Lung microvascular endothelial cell (primary cell): ENCODE measurements at regions not wholly inside any gene's neighbourhood (a gene's known extent, or its start where the extent isn't known, plus 50 kb on each side); places are given as distances from the start of the nearest gene placed in this dataset.

Source experiments
- DNase-seq, 2 donors: peaks; one replicate each; pipeline versions ENCODE4 v3.0.0 to v3.0.0-alpha.2; 2010; ENCODE audit warnings: low read depth in 2 of 2

DNA sequence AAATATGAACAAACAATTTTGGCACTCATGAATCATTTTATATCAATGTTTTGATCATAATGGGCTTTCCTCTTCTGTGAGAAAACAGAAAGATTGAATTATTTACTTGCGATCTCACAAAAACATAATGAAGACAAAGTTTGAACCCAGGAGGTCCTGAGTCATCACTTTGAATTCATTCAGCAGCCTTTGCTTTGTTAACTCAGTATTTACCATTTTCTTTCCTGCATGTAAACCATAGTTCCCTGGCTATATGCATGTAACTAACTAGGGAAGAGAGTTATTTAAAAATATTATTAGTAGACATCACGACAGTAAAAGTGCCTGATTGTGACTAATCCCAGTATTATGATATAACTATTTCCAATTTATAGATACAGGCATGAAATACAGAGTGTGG is 1026.2 kb downstream of the PLOD2 start:
- DNase-seq: no peak

DNA sequence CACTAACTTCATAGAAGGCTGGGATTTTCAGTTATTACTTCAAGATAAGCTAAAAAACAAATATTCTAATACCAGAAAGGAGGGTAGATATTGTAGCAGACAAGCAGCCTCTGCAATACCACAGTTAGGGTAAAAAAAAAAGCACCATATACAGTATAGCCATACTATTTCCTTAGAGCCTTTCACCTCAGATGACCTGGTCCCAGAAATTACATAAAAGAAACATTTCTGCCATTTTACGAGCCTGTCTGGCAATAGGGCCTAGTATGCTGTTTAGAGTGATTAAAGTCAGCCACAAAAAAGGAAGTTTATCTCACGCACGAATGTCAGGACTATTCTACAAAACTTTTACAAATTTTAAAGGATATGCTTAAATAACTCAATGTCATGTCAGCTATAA is 1016.6 kb downstream of the PLOD2 start:
- DNase-seq: no peak

DNA sequence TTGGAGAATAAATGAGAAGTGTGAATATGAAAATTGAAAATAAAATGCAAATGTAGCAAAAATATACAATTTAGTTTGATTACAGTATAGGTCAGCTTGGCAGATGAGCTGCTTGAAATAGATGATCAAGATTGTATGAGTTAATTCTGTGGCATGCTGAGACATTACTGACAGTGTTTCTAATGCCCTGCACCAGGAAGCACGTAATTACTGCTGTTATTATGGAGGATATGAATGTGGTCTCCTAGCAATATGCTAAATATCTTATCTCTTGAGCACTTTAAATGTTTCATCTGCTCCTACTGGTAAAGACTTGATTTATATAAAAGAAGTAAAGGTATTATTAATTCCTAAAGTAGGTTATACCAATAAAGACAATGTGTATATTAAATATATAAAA is 1015.5 kb downstream of the PLOD2 start:
- DNase-seq: peak in 1 of 2 donors; percentile 28

DNA sequence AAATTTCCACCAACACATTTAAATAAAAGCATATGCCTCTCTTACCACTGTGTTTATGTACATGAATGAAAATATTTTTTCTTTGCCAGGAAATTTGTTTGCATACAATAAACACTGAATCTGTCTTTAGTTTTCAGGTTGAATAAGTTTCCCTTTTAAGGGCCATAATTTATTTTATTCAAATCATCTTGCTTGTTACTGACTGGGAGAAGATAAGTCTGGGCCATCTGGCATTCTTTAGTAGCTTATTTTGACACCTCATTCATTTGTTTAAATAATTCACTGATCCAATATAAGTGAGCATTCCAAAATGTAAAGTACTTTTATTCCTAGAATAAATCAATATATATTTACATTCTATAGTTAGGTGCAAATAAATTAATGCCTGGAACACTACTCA is 1001.3 kb downstream of the PLOD2 start:
- DNase-seq: no peak

DNA sequence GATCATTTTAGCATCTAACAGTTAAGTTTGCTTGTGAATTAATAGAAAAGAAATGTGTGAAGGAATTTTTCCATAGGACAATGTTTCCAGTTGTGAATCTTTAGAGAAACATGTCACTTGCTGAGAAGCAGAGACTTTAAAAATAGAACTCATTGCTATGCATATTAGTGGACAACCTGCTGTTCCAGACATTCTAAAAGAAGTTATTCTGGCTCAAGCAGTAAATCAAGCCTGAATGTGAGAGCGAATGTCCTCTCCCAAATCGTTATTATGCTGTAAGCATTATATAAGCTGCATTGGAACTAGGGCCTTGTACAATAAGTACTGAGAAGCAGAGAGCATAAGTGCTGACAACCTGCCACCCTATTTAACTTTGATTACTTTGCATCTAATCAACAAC is 990.9 kb downstream of the PLOD2 start:
- no peak for DNase-seq

DNA sequence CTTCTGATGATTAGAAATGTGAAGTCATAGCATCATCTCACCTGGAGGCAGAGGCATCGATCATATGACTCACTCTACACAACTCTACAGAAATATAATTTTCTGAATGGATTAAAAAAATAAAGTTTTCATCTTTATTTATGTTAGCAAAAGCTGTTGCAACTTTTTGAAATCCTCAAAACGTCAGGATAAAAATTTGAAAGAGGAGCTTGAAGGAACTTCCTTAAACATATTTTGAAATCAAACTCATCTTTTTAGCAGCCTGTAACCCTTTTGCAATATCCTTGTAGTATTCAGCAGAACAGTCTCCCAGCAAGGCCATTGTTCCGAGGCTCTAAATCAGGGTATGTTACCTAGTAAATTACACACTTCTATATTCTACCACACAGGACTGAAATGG is 985.4 kb downstream of the PLOD2 start:
- DNase-seq: no peak

DNA sequence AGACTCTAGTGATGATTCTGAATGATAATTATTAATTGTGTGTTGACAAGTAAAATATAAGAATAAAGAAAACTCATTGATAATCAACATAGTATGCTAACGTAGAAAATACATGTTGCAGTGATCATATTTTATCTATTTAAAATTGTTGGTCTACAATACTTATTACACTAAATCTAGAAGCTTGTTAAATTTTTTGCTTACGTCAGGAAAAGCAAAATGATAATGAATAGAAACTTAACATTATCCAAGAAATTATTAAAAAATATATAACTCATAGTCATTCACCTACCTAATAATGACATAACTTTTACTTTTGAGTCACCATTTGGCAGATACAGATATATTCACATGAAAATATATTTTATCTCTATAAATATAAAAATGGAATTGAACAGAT is 984.1 kb downstream of the PLOD2 start:
- no peak for DNase-seq

DNA sequence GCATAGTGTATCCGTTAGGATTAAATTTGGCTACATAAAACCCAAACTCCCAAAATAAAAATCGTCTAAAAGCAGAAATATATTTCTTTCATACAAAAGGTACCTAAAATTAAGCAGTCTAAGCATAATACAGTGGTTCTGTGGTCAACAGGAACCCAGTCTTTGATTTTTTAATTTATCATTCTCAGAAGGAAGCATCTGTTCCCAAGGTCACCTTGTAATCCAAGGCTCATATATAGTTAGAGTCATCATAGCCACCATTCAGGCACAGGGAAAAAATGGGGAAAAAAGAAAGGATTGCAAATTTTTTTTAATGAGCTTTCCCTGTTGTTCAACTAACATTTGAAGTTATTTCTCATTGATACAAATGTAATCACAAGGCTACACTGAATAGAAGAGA is 983.2 kb downstream of the PLOD2 start:
- DNase-seq: no peak

DNA sequence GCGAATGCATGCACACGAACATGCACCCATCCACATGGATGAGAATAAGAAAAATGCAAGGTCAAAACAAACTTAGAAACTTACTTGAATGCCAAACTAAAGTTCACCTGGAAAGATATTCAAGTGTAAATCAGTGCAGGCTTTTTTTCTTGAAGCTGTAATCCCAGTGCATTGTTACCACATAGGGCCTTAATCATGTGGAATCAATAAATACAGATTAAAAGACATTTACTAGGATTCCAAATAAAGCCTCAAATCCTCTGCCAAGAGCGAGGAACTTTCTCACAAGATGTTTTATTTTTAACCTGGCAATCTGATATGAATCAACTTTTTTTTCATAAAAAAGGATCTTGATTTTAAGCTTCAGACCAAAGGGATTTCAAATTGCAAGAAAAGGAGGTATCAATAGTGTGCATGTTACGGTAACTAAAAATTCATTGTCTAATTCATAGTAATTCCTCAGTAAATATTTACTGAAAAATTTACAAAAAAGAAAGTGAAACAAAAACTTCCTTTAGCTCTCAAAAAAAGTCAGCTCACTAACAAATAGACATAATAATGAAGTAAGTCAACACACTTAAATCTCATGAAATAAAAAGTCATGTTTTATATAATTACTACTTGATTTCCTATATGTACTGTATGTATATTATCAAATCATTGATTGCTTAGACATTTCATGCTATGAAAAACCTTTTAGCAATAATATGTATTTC is 978.6 kb downstream of the PLOD2 start:
- peak in 1 of 2 donors; percentile 1 for DNase-seq

DNA sequence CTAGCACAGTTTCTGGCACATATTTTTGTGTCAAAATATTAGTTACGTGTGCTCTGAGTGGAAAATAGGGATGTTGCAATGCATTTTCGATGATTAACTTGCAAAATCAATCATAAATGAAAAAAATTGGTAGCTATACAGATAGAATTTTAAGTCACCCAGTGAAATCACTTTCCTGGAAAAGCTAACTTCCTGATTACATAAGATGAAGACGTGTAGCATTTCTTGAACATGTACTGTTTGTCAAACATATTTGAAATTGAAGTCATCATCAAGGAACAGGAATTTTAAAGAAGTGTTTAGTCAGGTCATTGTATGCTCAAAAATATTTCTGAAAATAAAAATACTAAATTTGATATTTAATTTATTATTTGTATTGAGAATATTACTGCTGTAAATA is 977.7 kb downstream of the PLOD2 start:
- peak in 1 of 2 donors; percentile 58 for DNase-seq

DNA sequence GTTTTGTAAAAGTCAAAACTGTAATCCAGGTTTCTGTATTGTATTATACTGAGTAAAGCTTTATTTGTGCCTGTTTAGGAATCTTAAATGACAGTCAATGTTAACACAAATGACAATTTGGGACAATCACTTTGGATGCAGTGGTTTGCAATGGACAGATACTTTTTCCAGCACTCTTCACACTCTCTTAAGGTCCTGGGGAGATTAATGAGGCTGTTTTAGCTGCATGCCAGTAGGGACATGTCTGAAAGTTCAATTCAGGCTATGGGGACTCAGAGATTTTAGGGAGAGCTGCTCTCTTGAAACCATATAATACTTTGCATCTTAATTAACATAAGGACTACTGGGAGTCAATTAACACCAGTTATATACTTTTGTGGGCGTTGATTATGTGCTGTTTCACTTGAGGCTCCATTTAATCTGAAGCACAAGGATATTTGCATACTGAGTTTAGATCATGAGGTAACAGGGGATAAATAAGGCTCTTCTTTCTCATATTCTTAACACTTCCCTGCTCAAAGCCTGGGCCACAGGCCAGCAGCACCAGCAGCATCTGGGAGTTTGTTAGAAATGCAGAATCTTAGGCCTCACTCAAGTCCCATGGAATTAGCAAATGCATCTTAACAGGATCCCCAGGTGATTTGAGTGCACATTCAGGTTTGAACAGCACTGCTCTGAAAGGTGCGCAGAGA is 972.8 kb downstream of the PLOD2 start:
- DNase-seq: no peak

DNA sequence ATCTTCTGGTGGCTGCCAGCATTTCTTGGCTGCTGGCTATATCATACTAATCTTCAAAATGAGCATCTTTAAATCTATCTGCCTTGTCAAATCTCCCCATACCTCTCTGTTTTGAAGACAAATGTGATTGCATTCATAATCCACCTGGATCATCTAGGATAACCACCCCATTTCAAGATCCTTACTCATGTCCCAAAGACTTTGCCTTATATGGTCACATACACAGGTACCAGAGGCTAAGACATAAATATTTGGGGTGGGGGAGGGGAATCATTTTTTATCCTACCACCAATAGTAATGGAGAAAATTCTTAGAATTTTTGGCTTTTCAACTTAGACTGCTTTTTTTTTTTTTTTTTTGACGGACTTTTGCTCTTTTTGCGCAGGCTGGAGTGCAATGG is 970.8 kb downstream of the PLOD2 start:
- DNase-seq: no peak

DNA sequence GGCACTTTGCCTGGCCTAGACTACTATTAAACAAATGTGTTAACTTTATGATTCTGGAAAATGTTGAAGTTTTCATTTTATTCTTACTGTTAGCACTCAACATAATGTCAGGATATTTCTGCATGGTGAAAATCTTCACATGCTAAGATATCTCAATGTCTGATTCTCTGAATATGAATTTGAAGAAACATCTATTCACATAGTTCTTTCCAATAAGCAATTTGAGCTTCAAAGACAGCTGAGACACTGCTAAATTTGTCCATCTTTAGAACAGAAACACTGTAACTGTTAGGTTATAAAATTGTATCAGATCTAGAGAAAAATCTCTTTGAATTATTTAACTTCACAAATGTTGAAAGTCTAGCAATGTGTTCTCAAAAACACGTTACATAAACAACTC is 970.2 kb downstream of the PLOD2 start:
- no peak for DNase-seq

DNA sequence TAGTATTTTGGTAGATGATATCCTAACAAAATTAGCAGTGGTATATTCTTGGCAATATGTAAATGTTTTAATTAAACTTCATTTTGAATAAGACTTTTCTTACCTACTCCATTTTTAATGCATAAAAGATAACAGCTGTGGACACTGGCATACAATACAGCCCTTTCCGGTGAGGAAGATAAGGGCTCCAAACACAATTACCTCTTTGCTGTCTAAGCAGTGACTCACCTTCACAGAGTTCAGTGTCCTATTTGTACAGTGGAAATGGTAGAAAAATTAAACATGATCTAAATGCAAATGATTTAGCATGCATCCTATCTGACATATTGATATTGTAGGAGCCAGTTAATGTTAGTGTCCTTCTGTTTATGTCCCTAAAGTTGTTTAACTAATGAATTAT is 969.4 kb downstream of the PLOD2 start:
- DNase-seq: peak; percentile 36 to 69

DNA sequence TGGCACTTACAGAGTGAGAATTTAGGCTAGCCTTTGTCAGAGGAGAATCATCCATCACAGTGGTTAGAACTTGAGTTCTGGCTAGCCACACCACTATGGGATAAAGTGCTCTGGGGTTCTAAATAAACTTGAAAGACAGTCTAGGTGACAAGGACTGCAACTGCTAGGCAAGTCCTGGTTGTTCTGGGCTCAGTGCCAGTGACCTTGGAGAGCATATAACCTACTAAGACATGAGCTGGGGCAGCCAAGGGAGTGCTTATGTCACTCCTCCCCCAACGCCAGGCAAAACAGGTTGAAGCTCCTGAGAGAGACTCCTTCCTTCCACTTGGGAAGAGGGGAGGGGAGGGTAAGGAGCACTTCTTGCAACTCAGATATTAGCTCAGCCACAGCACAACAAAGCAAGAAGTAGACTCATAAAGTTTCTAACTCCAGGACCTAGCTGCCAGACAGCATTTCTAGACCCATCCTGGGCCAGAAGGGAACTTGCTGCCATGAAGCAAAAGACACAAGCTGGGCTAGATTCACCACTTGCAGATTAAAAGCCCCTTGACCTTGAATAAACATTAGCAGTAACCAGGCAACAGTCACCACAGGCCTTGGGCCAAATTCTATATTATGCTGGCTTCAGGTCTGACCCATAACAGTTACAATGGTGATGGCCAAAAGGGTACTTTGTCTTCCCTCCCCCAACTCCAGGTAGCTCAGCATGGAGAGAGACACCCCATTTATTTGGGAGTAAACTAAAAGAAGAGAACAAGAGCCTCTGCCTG is 963.7 kb downstream of the PLOD2 start:
- no peak for DNase-seq

DNA sequence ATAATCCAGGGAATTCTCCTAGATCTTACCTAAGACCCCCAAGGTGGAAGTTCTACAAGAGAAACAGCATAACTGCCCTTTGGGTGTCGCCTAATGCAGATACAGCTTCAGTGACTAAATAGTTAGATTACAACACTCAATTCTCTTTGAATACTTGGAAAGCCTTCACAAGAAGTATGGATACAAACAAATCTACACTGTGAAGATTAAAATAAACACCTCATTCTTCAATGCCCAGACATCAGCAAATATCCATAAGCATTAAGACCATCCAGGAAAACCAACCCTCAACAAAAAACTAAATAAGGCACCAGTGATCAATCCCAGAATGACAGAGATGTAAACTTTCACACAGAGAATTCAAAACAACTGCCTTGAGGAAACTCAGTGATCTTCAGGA is 963.2 kb downstream of the PLOD2 start:
- no peak for DNase-seq

DNA sequence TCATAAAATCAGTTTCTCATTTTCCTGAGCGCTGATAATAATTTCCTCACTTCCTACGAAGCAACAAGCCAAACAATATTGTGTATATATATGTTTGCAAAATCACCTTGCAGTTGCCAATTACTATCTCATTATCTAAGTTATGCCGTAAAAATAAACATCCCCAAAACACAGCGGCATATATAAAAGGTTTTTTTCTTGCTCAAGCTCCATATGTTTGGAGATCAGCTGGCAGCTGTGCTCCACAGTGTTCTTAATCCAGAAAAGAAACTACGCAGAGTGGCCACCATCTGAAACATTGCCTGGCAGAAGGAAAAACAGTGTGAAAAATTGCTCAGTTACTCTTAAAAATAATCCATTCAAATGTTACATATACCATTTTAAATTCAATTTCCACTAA is 951.4 kb downstream of the PLOD2 start:
- peak in 1 of 2 donors; percentile 2 for DNase-seq

DNA sequence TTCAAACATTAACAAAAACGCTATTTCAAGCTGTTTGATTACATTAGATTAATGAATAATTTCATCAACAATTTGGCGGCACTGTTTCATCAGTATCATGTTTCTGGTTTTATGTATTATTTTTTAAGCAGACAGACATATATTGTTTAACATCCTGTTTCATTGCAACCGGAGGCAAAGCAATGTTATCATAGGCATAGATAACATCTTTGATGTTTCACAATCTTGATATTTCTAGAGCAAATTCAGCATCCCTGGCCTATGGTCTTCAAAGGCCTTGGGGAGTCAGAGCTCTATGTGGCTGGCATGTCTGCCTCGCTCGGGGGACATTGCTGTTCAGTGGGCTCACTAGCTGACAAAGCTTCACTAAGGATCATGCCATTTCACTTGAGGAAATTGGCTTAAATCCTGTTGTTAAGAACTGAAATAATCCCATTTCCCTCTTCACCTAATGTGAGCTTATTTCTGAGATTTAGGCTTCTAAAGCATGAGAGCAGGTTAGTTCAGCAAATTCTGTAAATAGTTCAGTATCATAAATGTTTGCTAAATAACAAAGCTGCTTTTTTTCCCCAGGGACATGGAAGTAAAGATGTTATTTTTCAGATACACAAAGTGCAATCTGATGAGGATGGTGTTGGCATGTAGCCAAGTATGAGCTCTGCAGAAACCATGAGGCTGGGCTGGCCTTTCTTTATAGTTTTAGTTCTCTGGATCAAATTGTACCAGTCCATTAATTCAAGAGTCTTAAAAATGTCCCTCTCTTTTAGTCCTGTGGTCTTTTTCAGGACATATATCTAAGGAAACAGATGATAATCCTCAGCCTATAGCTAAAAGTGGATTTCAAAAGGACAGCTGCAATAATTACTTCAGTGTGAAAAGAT is 941.4 kb downstream of the PLOD2 start:
- DNase-seq: peak in 1 of 2 donors; percentile 14

DNA sequence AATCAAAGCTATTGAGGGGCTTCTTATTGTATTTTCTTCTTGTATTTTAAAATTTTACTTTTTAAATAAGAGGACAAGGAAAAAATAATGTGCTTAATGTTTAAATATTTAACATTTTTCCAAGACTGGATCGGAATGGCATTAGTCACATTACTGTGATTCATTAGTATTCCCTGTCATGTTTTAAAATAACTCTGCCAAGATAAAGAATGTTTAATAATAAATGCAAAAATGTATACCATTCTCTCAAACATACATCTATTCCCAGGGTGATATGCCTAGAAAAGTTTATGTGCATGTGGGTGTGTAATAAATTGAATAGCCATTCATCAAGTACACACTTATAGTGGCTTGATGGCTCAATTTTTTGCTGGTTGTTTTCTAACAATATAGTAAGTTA is 936.1 kb downstream of the PLOD2 start:
- DNase-seq: no peak

DNA sequence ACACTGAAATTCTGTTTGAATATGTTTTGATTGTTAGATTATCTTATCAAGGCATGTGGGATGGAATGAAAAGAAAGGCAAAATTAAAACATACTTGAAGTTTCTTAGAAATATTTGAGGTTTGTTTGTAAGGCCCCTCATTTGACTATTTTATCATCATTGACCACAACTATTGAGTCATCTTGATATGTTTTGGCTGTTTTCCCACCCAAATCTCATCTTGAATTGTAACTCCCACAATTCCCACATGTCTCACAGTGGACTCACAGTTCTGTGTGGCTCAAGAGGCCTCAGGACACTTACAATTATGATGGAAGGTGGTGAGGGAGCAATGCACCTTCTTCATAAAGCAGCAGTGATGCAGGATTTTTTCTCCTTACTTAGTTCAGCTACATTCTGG is 917.1 kb downstream of the PLOD2 start:
- peak in 1 of 2 donors; percentile 10 for DNase-seq

DNA sequence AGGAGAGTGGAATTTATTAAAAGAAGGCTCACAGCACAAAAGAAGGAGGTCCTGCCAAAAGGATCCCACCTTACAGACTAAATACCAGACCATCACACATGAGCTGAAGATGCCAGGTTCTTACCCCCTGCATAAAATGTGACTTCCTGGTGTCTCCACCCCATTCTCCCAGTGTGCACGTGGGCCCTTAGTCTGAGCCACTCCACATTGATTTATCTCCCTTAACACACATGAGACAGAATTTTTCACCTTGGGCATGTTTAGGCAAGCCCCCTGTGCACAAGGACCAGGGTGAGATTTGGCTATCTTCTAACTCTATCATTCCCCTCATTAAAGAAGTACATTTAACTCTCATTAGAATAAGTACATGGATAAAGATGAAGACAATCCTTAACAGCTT is 916.7 kb downstream of the PLOD2 start:
- DNase-seq: no peak

DNA sequence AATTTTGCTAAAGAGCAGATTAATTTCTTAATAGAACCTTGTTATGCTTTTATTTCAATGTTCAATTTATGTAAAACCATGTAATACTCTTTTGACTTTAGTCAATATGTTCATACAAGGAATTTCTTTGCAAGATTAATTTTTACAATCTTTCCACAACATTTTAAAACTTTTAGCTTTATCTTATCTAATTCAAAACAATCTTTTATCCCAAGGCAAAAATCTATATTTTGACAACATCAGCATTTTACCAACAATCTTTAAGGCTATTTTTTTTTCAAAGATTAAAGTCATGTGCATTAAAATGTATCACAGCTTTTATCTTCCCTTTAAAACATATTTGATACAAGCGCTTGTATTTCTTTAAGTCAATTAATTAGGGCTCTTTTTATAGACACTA is 914.7 kb downstream of the PLOD2 start:
- DNase-seq: no peak
